PC-9 (cell line): ENCODE measurements at regions not wholly inside any gene's neighbourhood (a gene's known extent, or its start where the extent isn't known, plus 50 kb on each side); places are given as distances from the start of the nearest gene placed in this dataset.

Experiments
- CTCF ChIP-seq: fragments of 200-600 bp; sonication (generic); conservative IDR thresholded peaks from 2 replicates; pipeline ENCODE4 v1.6.1; 2017; ENCODE audit warnings: mixed run types, antibody characterized with exemption, mild to moderate bottlenecking, moderate library complexity
- EZH2 ChIP-seq: fragments of 200-600 bp; sonication (generic); IDR thresholded peaks from 2 replicates; pipeline ENCODE4 v1.8.0; 2017; ENCODE audit warnings: antibody characterized with exemption, low read depth

- TF ChIP-seq CTCF (no peak), EZH2 (no peak)
These were observed 251.0 kb upstream of the MGAT5 start for GRCh38 chr2:134002921-134003320.
